ENCODE measurements at regions not wholly inside any gene's neighbourhood (a gene's known extent, or its start where the extent isn't known, plus 50 kb on each side); places are given as distances from the start of the nearest gene placed in this dataset.

- TF ChIP-seq POLR2A (IDR thresholded peaks at IDR 0.05; ENCODE audit: low read length) (no peak), CTCF (IDR thresholded peaks at IDR 0.05) (no peak), HOXA7 (CRISPR knock-in tag; IDR thresholded peaks at IDR 0.05) (no peak), EHMT2 (IDR thresholded peaks at IDR 0.05; ENCODE audit: low read depth) (no peak), ESRRA (IDR thresholded peaks at IDR 0.05; ENCODE audit: borderline replicate concordance, low read length) (no peak), RFX5 (IDR thresholded peaks at IDR 0.05) (no peak), CEBPB (IDR thresholded peaks at IDR 0.05) (no peak), HOXB5 (CRISPR knock-in tag; IDR thresholded peaks at IDR 0.05) (no peak)
Measured at GRCh38 chr1:10942542-10942912, 69.9 kb upstream of the TARDBP start.
